GM19467 (cell line): ENCODE measurements at regions not wholly inside any gene's neighbourhood (a gene's known extent, or its start where the extent isn't known, plus 50 kb on each side); places are given as distances from the start of the nearest gene placed in this dataset.
"Not testable (repeated sequence)": the region's sequence is repeated elsewhere in the genome, so short reads cannot be mapped to it uniquely, and the experiment has no call there.

Experiments
- ATAC-seq: cut with Tn5 transposase; IDR thresholded peaks from one replicate; pipeline ENCODE4 v1.9.1; 2021; ENCODE audit warnings: mild to moderate bottlenecking, moderate library complexity; ENCODE audit not compliant: unreplicated experiment

GRCh38 chr13:26482451-26483197 lies 74.9 kb upstream of the WASF3 start:
- peak; percentile 93 for ATAC-seq

- no peak for ATAC-seq
Measured at GRCh38 chr13:26483546-26483945, 73.9 kb upstream of the WASF3 start.

- ATAC-seq, result no peak
Measured at GRCh38 chr13:26484196-26484595, 73.3 kb upstream of the WASF3 start.

GRCh38 chr13:26485288-26485687 lies 72.2 kb upstream of the WASF3 start:
- no peak for ATAC-seq

GRCh38 chr13:26485786-26486185 lies 71.7 kb upstream of the WASF3 start:
- ATAC-seq, result no peak

- no peak for ATAC-seq
Measured at GRCh38 chr13:26486550-26486949, 70.9 kb upstream of the WASF3 start.

GRCh38 chr13:26487781-26488180 lies 69.7 kb upstream of the WASF3 start:
- no peak for ATAC-seq

- ATAC-seq, result no peak
Measured at GRCh38 chr13:26488236-26489003, 69.1 kb upstream of the WASF3 start.

GRCh38 chr13:26492301-26492700 lies 65.2 kb upstream of the WASF3 start:
- not testable (repeated sequence) for ATAC-seq

- ATAC-seq, result no peak
Measured at GRCh38 chr13:26494571-26495195, 62.8 kb upstream of the WASF3 start.

GRCh38 chr13:26495750-26496149 lies 61.7 kb upstream of the WASF3 start:
- ATAC-seq, result no peak

GRCh38 chr13:26497968-26498511 lies 59.4 kb upstream of the WASF3 start:
- no peak for ATAC-seq

GRCh38 chr13:26498656-26499601 lies 58.6 kb upstream of the WASF3 start:
- ATAC-seq, result no peak

- no peak for ATAC-seq
Measured at GRCh38 chr13:26500618-26501320, 56.7 kb upstream of the WASF3 start.

GRCh38 chr13:26501641-26502040 lies 55.8 kb upstream of the WASF3 start:
- ATAC-seq, result no peak

GRCh38 chr13:26502826-26503225 lies 54.7 kb upstream of the WASF3 start:
- no peak for ATAC-seq

GRCh38 chr13:26503826-26504594 lies 53.5 kb upstream of the WASF3 start:
- no peak for ATAC-seq
